ENCODE measurements at regions not wholly inside any gene's neighbourhood (a gene's known extent, or its start where the extent isn't known, plus 50 kb on each side); places are given as distances from the start of the nearest gene placed in this dataset.

DNA sequence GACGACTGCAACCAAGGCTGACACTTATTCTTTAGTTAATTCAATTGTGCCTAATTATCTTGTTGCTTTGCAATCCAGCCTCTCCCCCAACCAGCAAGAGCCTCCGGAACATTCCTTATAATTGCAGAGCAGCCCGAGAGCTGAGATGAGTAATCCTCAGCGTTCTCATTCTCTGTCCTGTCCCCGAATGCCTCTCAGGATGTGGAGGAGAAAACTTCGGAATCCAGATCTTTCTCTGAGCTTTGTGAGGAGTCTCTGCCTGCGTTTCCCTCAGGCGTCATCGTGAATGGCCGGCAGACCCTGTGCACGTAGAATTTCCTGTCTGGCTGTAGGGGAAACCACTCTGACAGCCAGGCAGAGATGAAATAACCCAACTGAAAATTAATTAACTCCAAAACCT is 160.5 kb upstream of the DIO3 start:
- Mint-ChIP-seq H3K9me3 (no peaks in the 10 kb centered on the region), H3K4me3 (peak overlapping the region in 2 of 3 experiments; percentile 0 to 13), H3K4me1 (peaks cover 19% of the 10 kb centered on the region), H3K36me3 (ENCODE audit: low read depth) (no peaks in the 10 kb centered on the region), H3K27me3 (ENCODE audit: low read depth) (peaks cover 9% of the 10 kb centered on the region), H3K27ac (peak overlapping the region; percentile 48 to 62 (median 55))
- TF ChIP-seq, protein P1, sequence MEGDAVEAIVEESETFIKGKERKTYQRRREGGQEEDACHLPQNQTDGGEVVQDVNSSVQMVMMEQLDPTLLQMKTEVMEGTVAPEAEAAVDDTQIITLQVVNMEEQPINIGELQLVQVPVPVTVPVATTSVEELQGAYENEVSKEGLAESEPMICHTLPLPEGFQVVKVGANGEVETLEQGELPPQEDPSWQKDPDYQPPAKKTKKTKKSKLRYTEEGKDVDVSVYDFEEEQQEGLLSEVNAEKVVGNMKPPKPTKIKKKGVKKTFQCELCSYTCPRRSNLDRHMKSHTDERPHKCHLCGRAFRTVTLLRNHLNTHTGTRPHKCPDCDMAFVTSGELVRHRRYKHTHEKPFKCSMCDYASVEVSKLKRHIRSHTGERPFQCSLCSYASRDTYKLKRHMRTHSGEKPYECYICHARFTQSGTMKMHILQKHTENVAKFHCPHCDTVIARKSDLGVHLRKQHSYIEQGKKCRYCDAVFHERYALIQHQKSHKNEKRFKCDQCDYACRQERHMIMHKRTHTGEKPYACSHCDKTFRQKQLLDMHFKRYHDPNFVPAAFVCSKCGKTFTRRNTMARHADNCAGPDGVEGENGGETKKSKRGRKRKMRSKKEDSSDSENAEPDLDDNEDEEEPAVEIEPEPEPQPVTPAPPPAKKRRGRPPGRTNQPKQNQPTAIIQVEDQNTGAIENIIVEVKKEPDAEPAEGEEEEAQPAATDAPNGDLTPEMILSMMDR (IDR thresholded peaks at IDR 0.05; ENCODE audit: unreplicated experiment in 3 of 3): no peak

DNA sequence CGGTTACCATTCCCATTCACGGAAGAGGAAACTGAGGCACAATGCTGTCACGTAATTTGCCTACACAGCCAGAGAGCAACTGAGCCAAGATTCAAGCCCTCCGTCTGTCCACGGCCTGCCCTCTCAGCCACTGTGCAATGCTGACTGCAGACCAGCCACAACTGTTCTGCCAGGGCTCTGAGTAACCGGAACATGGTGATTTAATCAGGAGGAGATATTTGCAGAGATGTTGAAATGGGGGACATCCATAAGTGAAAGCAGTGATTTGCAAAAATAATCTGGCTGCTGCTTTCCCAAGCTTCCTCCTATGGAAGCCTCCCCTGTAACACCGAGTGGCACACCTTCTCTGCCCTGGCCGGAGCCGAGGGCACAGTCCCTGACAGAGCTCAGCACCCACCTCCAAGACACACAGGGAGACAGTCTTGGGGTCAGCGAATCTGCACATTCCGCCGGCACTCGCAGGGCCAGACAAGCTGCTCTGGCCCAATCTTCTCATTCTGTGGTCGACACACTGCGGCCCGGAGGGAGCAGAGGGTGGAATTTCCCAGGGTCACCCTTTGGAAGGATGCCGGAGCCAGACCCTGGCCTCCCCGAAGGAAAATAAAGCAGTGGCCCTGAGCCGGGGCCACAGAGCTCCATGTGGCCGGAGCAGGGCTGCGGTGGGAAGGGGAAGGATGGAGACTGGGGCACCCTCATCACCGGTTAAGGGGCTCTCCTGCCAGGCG is 158.2 kb upstream of the DIO3 start:
- Mint-ChIP-seq H3K4me3 (no peak overlapping the region), H3K36me3 (ENCODE audit: low read depth) (no peaks in the 10 kb centered on the region), H3K4me1 (peaks cover 22% of the 10 kb centered on the region), H3K9me3 (no peaks in the 10 kb centered on the region), H3K27me3 (ENCODE audit: low read depth) (peaks cover 7% of the 10 kb centered on the region), H3K27ac (peak overlapping the region in 1 of 3 experiments; percentile 20)
- TF ChIP-seq, protein P1 (IDR thresholded peaks at IDR 0.05; ENCODE audit: unreplicated experiment in 3 of 3): no peak

DNA sequence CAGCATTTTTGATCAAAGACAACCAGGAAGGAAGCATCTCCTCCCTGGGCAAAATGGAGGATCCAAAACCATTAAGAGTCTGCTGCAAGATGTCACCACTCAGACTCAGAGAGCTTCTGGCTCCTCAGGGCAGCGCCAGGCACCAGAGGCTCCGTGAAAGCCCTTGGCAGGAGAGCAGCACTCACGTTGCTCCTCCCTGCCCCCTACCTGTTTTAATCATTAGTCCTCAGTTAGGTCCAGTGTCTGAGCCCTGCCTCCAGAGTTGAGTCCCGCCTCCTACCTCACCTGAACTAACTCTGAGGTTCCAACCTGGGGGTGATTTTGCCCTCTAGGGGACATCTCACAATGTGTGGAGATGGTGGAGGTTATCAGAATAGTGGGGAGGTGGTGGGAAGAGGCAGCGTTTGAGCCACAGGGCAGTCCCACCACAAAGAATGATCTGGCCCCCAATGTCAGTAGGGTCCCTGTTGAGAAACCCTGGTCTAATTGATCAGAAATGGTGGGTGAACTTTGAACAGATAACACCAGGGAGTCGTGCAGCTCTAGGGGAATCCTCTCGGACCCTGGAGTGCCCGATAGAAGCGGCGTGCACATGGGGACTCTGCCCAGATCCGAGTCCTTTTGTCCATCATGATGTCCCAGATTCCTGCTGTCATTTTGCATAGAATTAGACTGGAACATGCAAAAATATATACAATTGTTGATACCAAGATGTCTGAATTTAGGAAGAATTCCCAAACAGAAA is 156.7 kb upstream of the DIO3 start:
- Mint-ChIP-seq H3K9me3 (no peaks in the 10 kb centered on the region), H3K27ac (peak overlapping the region in 1 of 3 experiments; percentile 22), H3K4me3 (no peak overlapping the region), H3K4me1 (peaks cover 32% of the 10 kb centered on the region), H3K27me3 (ENCODE audit: low read depth) (peaks cover 12% of the 10 kb centered on the region), H3K36me3 (ENCODE audit: low read depth) (no peaks in the 10 kb centered on the region)
- TF ChIP-seq, protein P1 (IDR thresholded peaks at IDR 0.05; ENCODE audit: unreplicated experiment in 3 of 3): no peak

- no peaks in the 10 kb centered on the region for H3K36me3 Mint-ChIP-seq (ENCODE audit: low read depth)
- TF ChIP-seq, protein P1 (IDR thresholded peaks at IDR 0.05; ENCODE audit: unreplicated experiment in 3 of 3): no peak
Measured at GRCh38 chr14:101405171-101405883, 156.0 kb upstream of the DIO3 start.

DNA sequence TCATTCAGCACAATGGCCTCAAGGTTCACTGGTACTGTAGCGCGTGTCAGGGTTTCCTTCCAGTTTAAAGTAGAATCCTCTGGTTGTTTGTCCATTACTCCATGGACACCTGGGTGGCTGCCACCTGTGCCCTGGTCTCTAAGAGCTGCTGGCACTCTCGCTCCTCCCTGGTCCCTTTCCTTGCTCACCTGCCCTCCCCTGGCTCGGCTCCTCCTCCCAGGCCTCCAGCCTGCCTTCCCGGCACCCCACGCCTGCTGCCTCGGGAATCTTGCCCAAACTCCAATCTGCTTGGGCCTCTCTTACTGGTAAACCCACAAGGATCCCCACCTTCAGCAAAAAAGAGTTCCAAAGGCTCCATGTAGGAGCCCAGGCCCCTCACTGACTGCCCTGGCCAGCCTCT is 154.4 kb upstream of the DIO3 start:
- H3K4me3 Mint-ChIP-seq: no peak overlapping the region
- peaks cover 32% of the 10 kb centered on the region for H3K4me1 Mint-ChIP-seq
- H3K9me3 Mint-ChIP-seq: no peaks in the 10 kb centered on the region
- no peaks in the 10 kb centered on the region for H3K36me3 Mint-ChIP-seq (ENCODE audit: low read depth)
- H3K27me3 Mint-ChIP-seq (ENCODE audit: low read depth): peaks cover 12% of the 10 kb centered on the region
- H3K27ac Mint-ChIP-seq: no peak overlapping the region
- TF ChIP-seq, protein P1 (IDR thresholded peaks at IDR 0.05; ENCODE audit: unreplicated experiment in 3 of 3): no peak

More at GRCh38 chr14:101405171-101405883, 156.0 kb upstream of the DIO3 start:
- H3K4me3 Mint-ChIP-seq: no peak overlapping the region
- H3K27ac Mint-ChIP-seq: peak overlapping the region in 2 of 3 experiments; percentile 11 to 22
- H3K9me3 Mint-ChIP-seq: no peaks in the 10 kb centered on the region
- H3K4me1 Mint-ChIP-seq: peaks cover 36% of the 10 kb centered on the region
- peaks cover 12% of the 10 kb centered on the region for H3K27me3 Mint-ChIP-seq (ENCODE audit: low read depth)

Measured in nephron (organoid).